ENCODE measurements at regions not wholly inside any gene's neighbourhood (a gene's known extent, or its start where the extent isn't known, plus 50 kb on each side); places are given as distances from the start of the nearest gene placed in this dataset.

DNA sequence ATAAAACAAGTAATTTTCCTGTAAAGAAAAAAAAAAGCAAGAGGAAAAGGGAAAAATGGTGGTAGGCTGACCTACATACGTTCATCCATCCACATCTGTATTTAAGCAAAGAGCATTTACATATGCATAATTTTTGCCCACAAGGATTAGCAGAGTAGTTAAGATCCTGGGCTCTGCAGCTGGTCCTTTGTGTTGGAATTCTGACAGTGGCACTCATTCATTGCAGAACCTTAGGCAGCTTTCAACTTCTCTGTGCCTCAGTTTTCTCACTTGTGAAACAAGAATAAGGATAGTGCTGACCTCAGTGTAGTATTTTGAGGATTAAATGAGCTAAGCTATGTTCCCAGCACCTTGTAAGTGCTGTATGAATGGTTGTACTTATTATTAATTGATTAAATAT is 211.3 kb downstream of the ARL4C start:
- TF ChIP-seq, protein P1, sequence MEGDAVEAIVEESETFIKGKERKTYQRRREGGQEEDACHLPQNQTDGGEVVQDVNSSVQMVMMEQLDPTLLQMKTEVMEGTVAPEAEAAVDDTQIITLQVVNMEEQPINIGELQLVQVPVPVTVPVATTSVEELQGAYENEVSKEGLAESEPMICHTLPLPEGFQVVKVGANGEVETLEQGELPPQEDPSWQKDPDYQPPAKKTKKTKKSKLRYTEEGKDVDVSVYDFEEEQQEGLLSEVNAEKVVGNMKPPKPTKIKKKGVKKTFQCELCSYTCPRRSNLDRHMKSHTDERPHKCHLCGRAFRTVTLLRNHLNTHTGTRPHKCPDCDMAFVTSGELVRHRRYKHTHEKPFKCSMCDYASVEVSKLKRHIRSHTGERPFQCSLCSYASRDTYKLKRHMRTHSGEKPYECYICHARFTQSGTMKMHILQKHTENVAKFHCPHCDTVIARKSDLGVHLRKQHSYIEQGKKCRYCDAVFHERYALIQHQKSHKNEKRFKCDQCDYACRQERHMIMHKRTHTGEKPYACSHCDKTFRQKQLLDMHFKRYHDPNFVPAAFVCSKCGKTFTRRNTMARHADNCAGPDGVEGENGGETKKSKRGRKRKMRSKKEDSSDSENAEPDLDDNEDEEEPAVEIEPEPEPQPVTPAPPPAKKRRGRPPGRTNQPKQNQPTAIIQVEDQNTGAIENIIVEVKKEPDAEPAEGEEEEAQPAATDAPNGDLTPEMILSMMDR (IDR thresholded peaks at IDR 0.05), result no peak
- no peaks in the 10 kb centered on the region for H3K4me1 ChIP-seq
- no peak overlapping the region for H3K27ac ChIP-seq
- no peak overlapping the region for H3K9ac ChIP-seq
- H3K36me3 ChIP-seq (ENCODE audit: control insufficient read depth, insufficient read depth, low read length), result no peaks in the 10 kb centered on the region
- no peaks in the 10 kb centered on the region for H3K79me2 ChIP-seq
- H3K9me3 ChIP-seq (ENCODE audit: control insufficient read depth, low read length), result no peaks in the 10 kb centered on the region
- H2AFZ ChIP-seq, result no peak overlapping the region
- H3K4me2 ChIP-seq (ENCODE audit: low read length), result no peak overlapping the region
- no peak overlapping the region for H3K4me3 ChIP-seq (ENCODE audit: low read depth, low read length)
- no peaks in the 10 kb centered on the region for H3K27me3 ChIP-seq (ENCODE audit: control insufficient read depth, insufficient read depth, low read length)

DNA sequence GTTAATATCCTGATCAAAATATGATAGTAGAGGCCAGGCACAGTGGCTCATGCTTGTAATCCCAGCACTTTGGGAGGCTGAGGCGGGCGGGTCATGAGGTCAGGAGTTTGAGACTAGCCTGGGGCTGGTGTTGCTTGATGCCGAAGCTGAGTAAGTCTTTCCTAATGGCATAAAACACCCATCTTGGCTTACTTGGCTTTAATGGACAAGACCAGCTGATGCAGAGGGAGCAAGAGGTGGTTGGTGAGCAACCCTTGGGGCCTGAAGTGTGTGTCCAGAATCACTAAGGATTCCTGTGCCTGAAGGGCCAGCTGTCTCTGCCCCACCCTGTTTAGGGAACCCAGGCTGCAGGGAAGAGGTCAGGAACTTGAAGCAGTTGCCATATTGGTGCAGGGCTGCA is 217.2 kb downstream of the ARL4C start:
- Histone ChIP-seq H2AFZ (no peak overlapping the region), H3K9me3 (ENCODE audit: control insufficient read depth, low read length) (no peaks in the 10 kb centered on the region), H3K4me1 (no peaks in the 10 kb centered on the region), H3K4me3 (ENCODE audit: low read depth, low read length) (no peak overlapping the region), H3K4me2 (ENCODE audit: low read length) (no peak overlapping the region), H3K36me3 (ENCODE audit: control insufficient read depth, insufficient read depth, low read length) (no peaks in the 10 kb centered on the region), H3K27ac (no peak overlapping the region), H3K79me2 (no peaks in the 10 kb centered on the region), H3K27me3 (ENCODE audit: control insufficient read depth, insufficient read depth, low read length) (no peaks in the 10 kb centered on the region), H3K9ac (no peak overlapping the region)
- TF ChIP-seq, protein P1 (IDR thresholded peaks at IDR 0.05), result no peak

DNA sequence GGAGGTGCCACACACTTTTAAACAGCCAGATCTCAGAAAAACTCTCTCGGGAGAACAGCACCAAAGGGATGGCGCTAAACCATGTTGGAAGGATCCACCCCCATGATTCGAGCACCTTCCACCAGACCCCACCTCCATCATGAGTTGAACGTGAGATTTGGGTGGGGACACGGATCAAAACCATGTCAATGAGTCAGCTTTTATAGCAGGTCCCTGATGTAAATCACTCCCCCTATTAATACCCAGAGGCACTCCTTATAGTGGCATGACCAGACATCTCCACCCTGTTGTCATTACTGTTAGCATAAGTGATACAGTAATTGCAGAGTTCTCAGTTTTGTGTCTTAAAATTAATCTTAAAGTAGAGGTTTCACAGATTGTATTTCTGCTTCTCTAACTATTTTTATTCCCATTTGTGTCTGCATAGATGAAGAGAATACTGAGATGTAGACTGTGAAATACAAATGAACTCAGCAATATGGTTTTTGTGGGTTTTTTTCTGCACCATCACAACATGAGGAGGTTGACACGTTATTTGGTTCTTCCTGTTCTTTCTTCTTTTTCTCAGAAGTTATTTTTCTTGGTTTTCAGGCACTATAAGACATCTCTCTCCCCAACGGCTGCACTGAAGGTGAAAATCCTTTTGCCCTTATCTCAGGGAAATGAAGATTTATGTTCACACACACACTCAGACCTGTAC is 218.2 kb downstream of the ARL4C start:
- Histone ChIP-seq H3K79me2 (no peaks in the 10 kb centered on the region), H3K27me3 (ENCODE audit: control insufficient read depth, insufficient read depth, low read length) (no peaks in the 10 kb centered on the region), H3K27ac (no peak overlapping the region), H2AFZ (no peak overlapping the region), H3K9me3 (ENCODE audit: control insufficient read depth, low read length) (no peaks in the 10 kb centered on the region), H3K4me3 (ENCODE audit: low read depth, low read length) (no peak overlapping the region), H3K4me1 (no peaks in the 10 kb centered on the region), H3K9ac (no peak overlapping the region), H3K4me2 (ENCODE audit: low read length) (no peak overlapping the region), H3K36me3 (ENCODE audit: control insufficient read depth, insufficient read depth, low read length) (no peaks in the 10 kb centered on the region)
- TF ChIP-seq, protein P1 (IDR thresholded peaks at IDR 0.05), result no peak

DNA sequence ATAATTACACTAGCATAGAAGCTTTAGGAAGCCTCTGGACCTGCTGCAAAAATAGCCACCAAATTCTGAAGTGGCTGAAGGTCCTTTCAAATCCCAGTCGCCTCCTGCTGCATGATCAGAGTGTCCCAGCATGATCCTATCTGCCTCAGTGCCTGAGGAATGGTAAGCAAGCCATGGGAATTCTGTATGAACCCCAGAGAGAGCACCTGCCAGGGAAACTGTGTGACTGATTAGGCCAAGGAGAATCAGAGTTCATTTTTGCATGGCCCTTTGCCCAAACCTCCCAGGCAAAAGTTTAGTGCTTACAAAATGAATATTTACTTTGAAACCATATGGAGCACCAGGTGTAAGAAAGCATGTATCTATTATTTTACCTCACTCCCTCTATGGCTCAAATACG is 221.4 kb downstream of the ARL4C start:
- Histone ChIP-seq H3K4me3 (ENCODE audit: low read depth, low read length) (no peak overlapping the region), H3K27me3 (ENCODE audit: control insufficient read depth, insufficient read depth, low read length) (no peaks in the 10 kb centered on the region), H3K36me3 (ENCODE audit: control insufficient read depth, insufficient read depth, low read length) (no peaks in the 10 kb centered on the region), H3K9ac (no peak overlapping the region), H3K79me2 (no peaks in the 10 kb centered on the region), H3K9me3 (ENCODE audit: control insufficient read depth, low read length) (no peaks in the 10 kb centered on the region), H3K4me1 (no peaks in the 10 kb centered on the region), H3K27ac (no peak overlapping the region), H3K4me2 (ENCODE audit: low read length) (no peak overlapping the region), H2AFZ (no peak overlapping the region)
- TF ChIP-seq, protein P1 (IDR thresholded peaks at IDR 0.05), result no peak

All from parathyroid adenoma (tissue), 2 donors.